HG03378 (cell line): ENCODE measurements at regions not wholly inside any gene's neighbourhood (a gene's known extent, or its start where the extent isn't known, plus 50 kb on each side); places are given as distances from the start of the nearest gene placed in this dataset.

Experiments
- ATAC-seq: cut with Tn5 transposase; IDR thresholded peaks from one replicate; pipeline ENCODE4 v1.9.1; 2021; ENCODE audit warnings: mild to moderate bottlenecking, moderate library complexity; ENCODE audit not compliant: unreplicated experiment

GRCh38 chr7:36088553-36088952 is 64.5 kb upstream of the EEPD1 start:
- no peak for ATAC-seq

GRCh38 chr7:36088966-36089365 is 64.1 kb upstream of the EEPD1 start:
- ATAC-seq = no peak

GRCh38 chr7:36090976-36091873 is 61.8 kb upstream of the EEPD1 start:
- no peak for ATAC-seq

GRCh38 chr7:36091874-36092176 is 61.2 kb upstream of the EEPD1 start:
- no peak for ATAC-seq

GRCh38 chr7:36092221-36092771 is 60.8 kb upstream of the EEPD1 start:
- no peak for ATAC-seq

- no peak for ATAC-seq
Observed at GRCh38 chr7:36096460-36097095, 56.5 kb upstream of the EEPD1 start.

GRCh38 chr7:36098096-36098495 is 55.0 kb upstream of the EEPD1 start:
- no peak for ATAC-seq

GRCh38 chr7:36100226-36100625 is 52.8 kb upstream of the EEPD1 start:
- no peak for ATAC-seq

- ATAC-seq = no peak
Observed at GRCh38 chr7:36100634-36101033, 52.4 kb upstream of the EEPD1 start.
